ENCODE measurements at regions not wholly inside any gene's neighbourhood (a gene's known extent, or its start where the extent isn't known, plus 50 kb on each side); places are given as distances from the start of the nearest gene placed in this dataset.

- no peaks in the 10 kb centered on the region for H3K9me3 ChIP-seq (ENCODE audit: control insufficient read depth, insufficient read depth, low read length)
- no peaks in the 10 kb centered on the region for H3K36me3 ChIP-seq (ENCODE audit: insufficient read depth, low read length)
- H3K9ac ChIP-seq (ENCODE audit: low read depth, low read length), result no peak overlapping the region
- H3K4me1 ChIP-seq (ENCODE audit: insufficient read depth, low read length), result no peaks in the 10 kb centered on the region; the same call in 1 of the 2 replicates
These were observed 263.0 kb upstream of the E2F7 start for GRCh38 chr12:77328326-77328725.

GRCh38 chr12:77325511-77326236, 260.3 kb upstream of the E2F7 start:
- Histone ChIP-seq H3K36me3 (ENCODE audit: insufficient read depth, low read length) (no peaks in the 10 kb centered on the region), H3K4me1 (ENCODE audit: insufficient read depth, low read length) (no peaks in the 10 kb centered on the region; the same call in 1 of the 2 replicates), H3K9me3 (ENCODE audit: control insufficient read depth, insufficient read depth, low read length) (no peaks in the 10 kb centered on the region), H3K9ac (ENCODE audit: low read depth, low read length) (peak overlapping the region; percentile 77; the same call in 1 of the 2 replicates)

GRCh38 chr12:77324763-77325468, 259.5 kb upstream of the E2F7 start:
- Histone ChIP-seq H3K36me3 (ENCODE audit: insufficient read depth, low read length) (no peaks in the 10 kb centered on the region), H3K9ac (ENCODE audit: low read depth, low read length) (peak overlapping the region; percentile 77; the same call in 1 of the 2 replicates), H3K4me1 (ENCODE audit: insufficient read depth, low read length) (no peaks in the 10 kb centered on the region; the same call in 1 of the 2 replicates), H3K9me3 (ENCODE audit: control insufficient read depth, insufficient read depth, low read length) (no peaks in the 10 kb centered on the region)

GRCh38 chr12:77324416-77324762, 259.0 kb upstream of the E2F7 start:
- H3K9ac ChIP-seq (ENCODE audit: low read depth, low read length), result peak overlapping the region; percentile 77; the same call in 1 of the 2 replicates
- H3K4me1 ChIP-seq (ENCODE audit: insufficient read depth, low read length), result peaks cover 2% of the 10 kb centered on the region
- no peaks in the 10 kb centered on the region for H3K36me3 ChIP-seq (ENCODE audit: insufficient read depth, low read length)
- no peaks in the 10 kb centered on the region for H3K9me3 ChIP-seq (ENCODE audit: control insufficient read depth, insufficient read depth, low read length)

- H3K9me3 ChIP-seq (ENCODE audit: control insufficient read depth, insufficient read depth, low read length), result no peaks in the 10 kb centered on the region
- no peaks in the 10 kb centered on the region for H3K36me3 ChIP-seq (ENCODE audit: insufficient read depth, low read length)
- peaks cover 7% of the 10 kb centered on the region for H3K4me1 ChIP-seq (ENCODE audit: insufficient read depth, low read length)
- H3K9ac ChIP-seq (ENCODE audit: low read depth, low read length), result no peak overlapping the region; the same call in 1 of the 2 replicates
These were observed 258.5 kb upstream of the E2F7 start for GRCh38 chr12:77323788-77324415.

- Histone ChIP-seq H3K4me1 (ENCODE audit: insufficient read depth, low read length) (peaks cover 11% of the 10 kb centered on the region), H3K36me3 (ENCODE audit: insufficient read depth, low read length) (no peaks in the 10 kb centered on the region), H3K9ac (ENCODE audit: low read depth, low read length) (no peak overlapping the region), H3K9me3 (ENCODE audit: control insufficient read depth, insufficient read depth, low read length) (no peaks in the 10 kb centered on the region)
These were observed 253.8 kb upstream of the E2F7 start for GRCh38 chr12:77319166-77319565.

GRCh38 chr12:77315407-77315806, 250.0 kb upstream of the E2F7 start:
- H3K9ac ChIP-seq (ENCODE audit: low read depth, low read length), result no peak overlapping the region
- peaks cover 14% of the 10 kb centered on the region for H3K4me1 ChIP-seq (ENCODE audit: insufficient read depth, low read length)
- no peaks in the 10 kb centered on the region for H3K9me3 ChIP-seq (ENCODE audit: control insufficient read depth, insufficient read depth, low read length)
- no peaks in the 10 kb centered on the region for H3K36me3 ChIP-seq (ENCODE audit: insufficient read depth, low read length)

- H3K4me1 ChIP-seq (ENCODE audit: insufficient read depth, low read length), result peaks cover 13% of the 10 kb centered on the region
- no peaks in the 10 kb centered on the region for H3K36me3 ChIP-seq (ENCODE audit: insufficient read depth, low read length)
- H3K9me3 ChIP-seq (ENCODE audit: control insufficient read depth, insufficient read depth, low read length), result no peaks in the 10 kb centered on the region
- H3K9ac ChIP-seq (ENCODE audit: low read depth, low read length), result no peak overlapping the region
These were observed 249.1 kb upstream of the E2F7 start for GRCh38 chr12:77314378-77315052.

GRCh38 chr12:77308056-77308455, 242.7 kb upstream of the E2F7 start:
- Histone ChIP-seq H3K9ac (ENCODE audit: low read depth, low read length) (no peak overlapping the region), H3K9me3 (ENCODE audit: control insufficient read depth, insufficient read depth, low read length) (no peaks in the 10 kb centered on the region), H3K4me1 (ENCODE audit: insufficient read depth, low read length) (peaks cover 2% of the 10 kb centered on the region; the same call in 1 of the 2 replicates), H3K36me3 (ENCODE audit: insufficient read depth, low read length) (no peaks in the 10 kb centered on the region)

- Histone ChIP-seq H3K9ac (ENCODE audit: low read depth, low read length) (no peak overlapping the region), H3K36me3 (ENCODE audit: insufficient read depth, low read length) (no peaks in the 10 kb centered on the region), H3K4me1 (ENCODE audit: insufficient read depth, low read length) (no peaks in the 10 kb centered on the region), H3K9me3 (ENCODE audit: control insufficient read depth, insufficient read depth, low read length) (no peaks in the 10 kb centered on the region)
These were observed 235.4 kb upstream of the E2F7 start for GRCh38 chr12:77300811-77301210.

- Histone ChIP-seq H3K36me3 (ENCODE audit: insufficient read depth, low read length) (no peaks in the 10 kb centered on the region), H3K4me1 (ENCODE audit: insufficient read depth, low read length) (no peaks in the 10 kb centered on the region), H3K9ac (ENCODE audit: low read depth, low read length) (no peak overlapping the region), H3K9me3 (ENCODE audit: control insufficient read depth, insufficient read depth, low read length) (no peaks in the 10 kb centered on the region)
These were observed 234.7 kb upstream of the E2F7 start for GRCh38 chr12:77299910-77300669.

- H3K4me1 ChIP-seq (ENCODE audit: insufficient read depth, low read length), result no peaks in the 10 kb centered on the region
- H3K36me3 ChIP-seq (ENCODE audit: insufficient read depth, low read length), result no peaks in the 10 kb centered on the region
- no peaks in the 10 kb centered on the region for H3K9me3 ChIP-seq (ENCODE audit: control insufficient read depth, insufficient read depth, low read length)
- no peak overlapping the region for H3K9ac ChIP-seq (ENCODE audit: low read depth, low read length)
These were observed 233.6 kb upstream of the E2F7 start for GRCh38 chr12:77299001-77299400.

- H3K4me1 ChIP-seq (ENCODE audit: insufficient read depth, low read length), result no peaks in the 10 kb centered on the region
- H3K36me3 ChIP-seq (ENCODE audit: insufficient read depth, low read length), result no peaks in the 10 kb centered on the region
- no peaks in the 10 kb centered on the region for H3K9me3 ChIP-seq (ENCODE audit: control insufficient read depth, insufficient read depth, low read length)
- H3K9ac ChIP-seq (ENCODE audit: low read depth, low read length), result no peak overlapping the region
These were observed 228.6 kb upstream of the E2F7 start for GRCh38 chr12:77294016-77294415.

- H3K4me1 ChIP-seq (ENCODE audit: insufficient read depth, low read length), result 0 out of 2 replicates have a peak, but pooled peaks cover 5% of the 10 kb centered on the region
- no peaks in the 10 kb centered on the region for H3K9me3 ChIP-seq (ENCODE audit: control insufficient read depth, insufficient read depth, low read length)
- H3K36me3 ChIP-seq (ENCODE audit: insufficient read depth, low read length), result no peaks in the 10 kb centered on the region
- no peak overlapping the region for H3K9ac ChIP-seq (ENCODE audit: low read depth, low read length)
These were observed 209.6 kb upstream of the E2F7 start for GRCh38 chr12:77274926-77275325.

All from ES-I3 (cell line).